HG02870 (cell line): ENCODE measurements at regions not wholly inside any gene's neighbourhood (a gene's known extent, or its start where the extent isn't known, plus 50 kb on each side); places are given as distances from the start of the nearest gene placed in this dataset.
"Not testable (repeated sequence)": the region's sequence is repeated elsewhere in the genome, so short reads cannot be mapped to it uniquely, and the experiment has no call there.

Experiments used
- ATAC-seq: cut with Tn5 transposase; IDR thresholded peaks from one replicate; pipeline ENCODE4 v1.9.1; 2021; ENCODE audit warnings: mild to moderate bottlenecking, moderate library complexity; ENCODE audit not compliant: unreplicated experiment

DNA sequence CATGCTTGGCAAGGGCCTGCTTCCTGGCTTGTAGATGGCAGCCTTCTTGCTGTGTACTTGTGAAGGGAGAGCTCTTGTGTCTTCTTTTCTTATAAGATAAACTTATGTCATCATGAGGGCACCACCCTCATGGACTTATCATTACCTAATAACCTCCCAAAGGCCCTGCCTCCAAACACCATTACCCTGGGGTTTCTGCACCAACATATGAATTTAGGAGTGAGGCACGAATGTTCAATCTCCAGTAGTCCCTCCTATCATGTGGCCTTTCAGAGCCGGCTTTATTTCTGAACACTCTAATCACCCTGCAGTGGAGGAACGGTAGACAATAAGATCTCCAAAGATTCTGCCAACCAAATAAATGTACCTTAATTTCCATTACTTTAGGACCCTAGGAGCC lies 144.3 kb downstream of the ABCC12 start:
- no peak for ATAC-seq

DNA sequence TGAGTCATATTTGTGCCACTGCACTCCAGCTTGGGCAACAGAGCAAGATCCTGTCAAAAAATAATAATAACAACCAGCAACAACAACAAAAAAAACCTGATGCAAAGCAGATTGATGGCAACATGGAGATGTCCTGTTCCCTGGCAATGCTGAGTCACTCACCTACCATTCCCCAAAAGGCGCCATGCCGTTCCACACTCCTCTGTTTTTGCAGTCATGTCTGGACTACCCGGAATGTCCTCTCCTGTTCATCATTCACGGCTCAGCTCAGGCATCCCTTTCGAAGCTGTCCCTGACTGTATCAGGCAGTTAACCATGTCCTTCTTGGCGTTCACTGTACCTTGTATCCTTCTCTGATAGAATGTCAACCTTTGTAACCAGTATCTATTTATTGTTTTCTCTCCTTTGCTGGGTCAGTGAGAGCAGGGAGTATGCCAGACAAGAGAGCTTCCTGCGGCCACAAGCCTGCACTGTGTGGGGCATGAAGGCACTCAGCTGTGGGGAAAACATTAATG lies 147.7 kb downstream of the ABCC12 start:
- ATAC-seq: no peak

DNA sequence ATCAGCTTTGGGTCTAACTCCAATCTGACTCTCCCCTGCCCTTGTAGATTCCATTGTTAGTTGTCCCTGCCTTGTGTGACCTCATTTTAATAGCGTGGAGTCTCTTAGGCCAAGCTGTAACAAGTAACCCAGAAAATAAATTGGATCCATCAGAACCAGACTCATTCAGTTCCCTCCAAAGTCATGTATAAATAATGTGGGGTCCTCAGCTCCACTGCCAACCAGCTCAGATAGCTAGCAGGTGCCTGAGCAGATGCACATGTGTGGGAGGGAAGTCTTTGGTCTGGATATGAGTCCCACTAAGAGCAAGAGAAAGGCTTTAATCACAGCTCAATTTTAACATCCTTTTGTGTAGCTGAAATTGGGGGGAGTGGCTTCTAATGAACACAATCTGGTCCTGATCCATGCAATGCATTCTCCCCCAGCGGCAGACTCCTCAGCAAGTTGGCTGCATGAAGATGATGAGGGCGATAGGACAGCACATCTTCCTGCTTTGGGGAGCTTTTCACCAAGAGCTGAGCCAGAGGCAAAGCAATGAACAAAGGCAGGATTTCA lies 151.6 kb downstream of the ABCC12 start:
- no peak for ATAC-seq

DNA sequence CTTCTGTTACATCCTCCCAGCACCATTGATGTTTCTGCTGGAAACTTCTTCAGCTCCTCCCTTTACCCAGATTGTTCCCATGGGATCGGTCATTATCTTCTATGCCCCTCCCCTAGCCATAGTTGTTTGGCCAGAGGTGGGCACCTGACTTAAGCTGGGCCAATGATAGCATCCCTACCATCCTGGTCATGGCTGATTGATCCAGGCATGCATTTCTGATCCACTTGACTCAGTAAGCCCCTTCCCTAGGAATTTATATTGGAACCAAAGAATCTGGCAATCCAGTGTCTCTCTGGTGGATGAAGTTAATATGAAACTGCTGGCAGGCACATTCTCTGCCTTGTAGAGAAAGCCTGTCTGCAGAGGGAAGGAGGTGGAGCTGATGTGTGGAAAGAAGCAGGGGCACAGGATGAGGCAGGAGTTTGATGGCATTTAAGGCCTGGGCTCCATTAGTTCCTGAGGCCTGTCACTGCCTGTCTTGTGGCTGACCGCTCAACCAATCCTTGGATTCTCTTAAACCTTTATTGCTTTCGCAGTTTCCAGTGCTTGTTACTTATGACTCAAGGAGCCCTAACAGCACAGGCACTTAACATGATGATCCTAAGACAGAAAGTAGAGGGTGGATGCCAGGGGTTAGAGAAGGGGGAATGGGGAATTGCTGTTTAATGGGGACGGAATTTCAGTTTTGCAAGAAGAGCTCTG lies 152.4 kb downstream of the ABCC12 start:
- ATAC-seq: no peak

DNA sequence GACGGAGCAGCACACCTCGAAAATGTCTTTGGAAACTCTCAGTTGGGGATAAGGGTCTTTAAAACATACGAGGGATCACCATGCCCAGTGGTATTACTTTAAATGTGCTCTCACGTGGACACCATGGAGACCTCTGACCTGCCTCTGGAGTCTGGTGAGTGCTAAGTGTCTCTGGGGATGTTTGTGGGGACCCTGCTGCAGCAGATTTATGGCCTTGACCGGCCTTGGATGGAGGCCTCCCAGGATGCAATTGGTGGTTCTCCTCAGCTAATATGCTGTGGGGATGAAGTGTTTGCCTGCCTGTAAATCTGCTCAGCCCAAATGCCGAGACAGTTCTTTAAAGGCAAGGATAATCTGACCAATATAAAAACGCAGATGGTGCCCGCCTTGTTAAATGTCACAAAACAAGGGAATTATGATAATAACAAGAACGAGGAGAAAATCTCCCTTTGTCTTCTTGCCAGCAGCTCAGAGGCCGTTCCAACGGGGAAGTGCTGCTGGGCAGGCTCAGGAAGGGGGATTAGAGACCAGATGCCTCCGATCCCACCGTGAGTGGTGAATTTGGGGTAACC lies 154.4 kb downstream of the ABCC12 start:
- ATAC-seq: no peak

DNA sequence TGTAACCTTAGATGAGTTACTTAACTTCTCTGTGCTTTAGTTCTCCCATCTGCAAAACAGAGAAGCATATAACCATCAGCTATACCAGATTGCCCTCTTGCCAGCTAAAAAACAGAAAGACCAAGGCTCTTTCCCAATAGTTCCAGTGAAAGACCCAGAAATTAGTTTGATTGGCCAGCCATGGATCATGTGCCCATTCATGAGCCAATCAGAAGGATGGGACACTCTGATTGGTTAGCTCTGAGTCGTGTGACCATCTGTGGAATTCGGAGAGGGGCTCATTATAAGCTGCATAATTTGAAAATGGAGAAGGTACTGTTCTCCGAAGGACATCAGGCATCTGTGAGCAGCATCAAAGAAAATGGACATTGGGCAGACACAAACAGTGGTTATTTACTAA lies 155.2 kb downstream of the ABCC12 start:
- no peak for ATAC-seq

DNA sequence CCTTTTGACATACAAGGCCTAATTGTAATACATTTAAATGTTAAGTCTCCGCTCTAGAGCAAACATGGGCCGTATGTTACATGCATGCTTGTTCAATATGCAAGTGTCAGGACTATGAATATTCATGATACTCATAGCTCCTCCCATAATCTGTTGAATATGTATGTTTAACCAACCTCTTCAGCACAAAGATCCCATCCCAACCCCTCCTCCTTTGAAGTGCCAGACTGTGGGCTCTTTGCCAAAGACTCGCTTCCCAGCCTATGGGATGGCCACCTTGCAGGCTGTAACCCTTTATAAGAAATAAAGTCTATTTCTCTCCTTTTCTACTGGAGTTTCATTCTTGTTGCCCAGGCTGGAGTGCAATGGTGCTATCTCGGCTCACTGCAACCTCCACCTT lies 156.2 kb downstream of the ABCC12 start:
- no peak for ATAC-seq

DNA sequence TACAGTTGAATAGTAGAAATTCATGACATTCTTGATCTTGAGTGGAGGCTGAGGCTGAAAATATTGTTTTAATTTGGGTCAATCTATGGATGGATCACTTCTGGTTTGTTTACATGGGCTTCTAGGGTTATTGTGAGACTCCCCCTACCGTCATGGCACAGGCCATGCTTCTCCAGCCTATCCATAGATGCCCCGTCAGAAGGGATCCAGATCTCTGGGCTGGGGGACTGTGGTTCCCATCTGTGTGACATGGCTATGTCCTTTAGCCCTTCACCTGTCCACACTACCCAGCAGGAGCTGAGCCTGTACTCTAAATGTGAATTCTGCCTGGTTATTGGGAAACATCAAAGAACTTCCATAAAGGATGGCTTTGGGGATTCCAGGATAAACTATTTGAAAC lies 160.4 kb downstream of the ABCC12 start:
- no peak for ATAC-seq

DNA sequence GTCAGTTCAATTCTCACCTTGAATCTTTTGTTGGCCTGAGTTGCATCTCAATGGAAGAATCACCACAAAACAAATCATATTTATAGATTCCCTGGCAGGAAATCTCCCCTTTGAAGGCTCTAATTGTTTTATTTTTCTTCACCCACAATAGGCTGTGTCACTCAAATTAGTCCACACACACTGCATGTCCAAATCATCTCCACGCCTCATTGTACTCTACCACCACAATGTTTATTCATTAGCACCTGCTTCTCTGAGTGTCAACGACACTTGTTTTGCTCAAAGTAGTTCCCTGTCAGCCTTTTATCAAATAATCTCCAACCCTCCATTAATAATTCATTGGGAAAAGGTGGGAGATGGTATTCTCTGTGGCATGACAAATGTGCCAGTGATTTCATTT lies 164.3 kb downstream of the ABCC12 start:
- no peak for ATAC-seq

DNA sequence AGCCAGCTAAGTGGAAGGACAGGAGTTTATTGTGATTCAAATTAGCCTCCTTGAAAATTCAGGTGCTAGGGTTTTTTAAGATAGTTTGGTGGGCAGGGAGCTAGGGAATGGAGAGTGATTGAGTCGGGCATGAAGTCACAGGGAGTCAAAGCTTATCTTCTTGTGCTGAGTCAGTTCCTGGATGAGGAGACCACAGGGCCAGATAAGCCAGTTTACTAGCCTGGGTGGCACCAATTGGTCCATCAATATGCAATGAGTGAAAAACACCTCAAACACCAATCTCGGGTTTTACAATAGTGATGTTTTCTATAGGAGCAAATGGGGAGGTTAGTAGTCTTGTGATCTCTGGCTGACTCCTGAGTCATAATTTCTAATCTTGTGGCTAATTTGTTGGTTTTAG lies 165.1 kb downstream of the ABCC12 start:
- no peak for ATAC-seq

DNA sequence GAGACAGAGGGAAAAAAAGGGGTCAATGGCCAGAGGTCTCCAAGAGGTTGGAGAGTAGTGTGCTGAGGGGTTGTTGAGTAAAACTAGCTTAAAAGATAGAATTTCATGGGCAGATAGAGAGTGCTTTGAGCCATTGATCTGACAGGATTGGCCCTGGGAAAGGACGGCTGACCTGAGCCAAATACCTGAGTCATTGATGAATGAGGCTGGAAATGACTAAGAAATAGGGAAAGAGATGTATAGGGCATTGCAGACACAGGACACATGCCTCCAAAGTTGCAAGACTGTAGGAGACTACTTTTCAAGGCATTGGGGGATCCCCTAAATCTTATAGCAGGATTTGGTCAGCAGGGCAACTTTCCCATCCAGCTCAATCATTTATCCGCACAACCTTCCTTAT lies 168.7 kb downstream of the ABCC12 start:
- ATAC-seq: no peak

DNA sequence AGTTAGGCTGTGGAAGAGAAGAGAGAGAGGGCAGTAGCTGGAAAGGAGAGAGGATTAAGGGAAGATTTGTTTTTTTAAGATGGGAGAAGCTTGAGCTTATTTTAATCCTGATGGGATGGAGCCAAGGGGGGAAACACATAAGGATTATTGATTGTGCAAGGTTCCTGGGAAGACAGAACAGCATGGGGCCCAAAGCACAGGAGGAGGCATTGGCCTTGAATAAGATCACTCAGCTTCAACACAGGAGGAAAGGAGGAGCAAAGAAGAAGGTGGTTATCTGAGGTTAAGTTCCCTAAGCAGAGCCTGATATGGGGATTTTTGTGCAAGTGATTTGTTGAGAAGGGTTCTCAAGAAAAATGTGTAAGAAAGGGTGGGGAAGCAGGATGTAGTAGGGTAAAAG lies 169.8 kb downstream of the ABCC12 start:
- no peak for ATAC-seq

DNA sequence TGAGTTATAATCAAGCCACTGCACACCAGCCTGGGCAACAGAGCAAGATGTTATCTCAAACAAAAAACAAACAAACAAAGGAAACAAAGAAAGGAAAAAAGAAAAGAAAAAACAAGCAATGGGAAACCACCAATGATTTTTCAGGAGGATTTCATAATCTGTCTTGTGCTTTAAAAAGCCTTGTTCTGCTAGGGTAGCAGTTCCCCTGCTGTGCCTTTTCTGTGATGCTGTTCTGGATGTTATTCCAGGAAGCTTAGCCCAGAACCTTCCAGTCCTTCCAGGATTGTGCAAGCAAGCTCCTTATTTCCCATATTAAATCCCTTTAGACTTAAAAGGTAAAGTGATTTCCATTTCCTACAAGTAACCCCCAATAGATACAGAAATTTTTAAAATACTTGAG lies 171.1 kb downstream of the ABCC12 start:
- no peak for ATAC-seq

DNA sequence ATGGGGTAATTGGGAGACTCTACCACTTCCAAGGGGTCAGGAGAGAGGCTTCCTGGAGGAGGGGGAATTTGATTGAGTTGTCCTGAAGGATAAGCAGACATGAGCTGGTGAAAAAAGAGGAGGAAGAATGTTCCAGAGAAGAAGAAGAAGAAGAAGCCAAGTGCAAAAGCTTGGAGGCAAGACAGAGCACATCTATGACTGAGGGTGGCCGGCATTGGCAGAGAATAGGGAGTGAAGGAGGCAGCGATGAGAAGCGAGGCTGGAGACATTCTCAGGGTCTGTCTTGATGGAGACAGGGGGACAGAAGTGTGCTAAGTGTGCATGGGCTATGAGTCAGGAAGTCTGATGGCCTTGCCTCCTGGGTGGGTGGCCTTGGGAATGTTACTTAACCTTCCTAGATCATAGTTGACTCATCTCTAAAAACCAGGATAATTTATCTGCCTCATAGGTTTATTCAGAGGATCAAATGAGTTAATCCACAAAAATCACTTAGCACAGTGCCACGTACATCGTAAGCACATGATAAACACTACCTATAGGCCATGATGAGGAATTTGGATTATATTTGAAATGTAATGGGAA lies 171.7 kb downstream of the ABCC12 start:
- ATAC-seq: no peak

DNA sequence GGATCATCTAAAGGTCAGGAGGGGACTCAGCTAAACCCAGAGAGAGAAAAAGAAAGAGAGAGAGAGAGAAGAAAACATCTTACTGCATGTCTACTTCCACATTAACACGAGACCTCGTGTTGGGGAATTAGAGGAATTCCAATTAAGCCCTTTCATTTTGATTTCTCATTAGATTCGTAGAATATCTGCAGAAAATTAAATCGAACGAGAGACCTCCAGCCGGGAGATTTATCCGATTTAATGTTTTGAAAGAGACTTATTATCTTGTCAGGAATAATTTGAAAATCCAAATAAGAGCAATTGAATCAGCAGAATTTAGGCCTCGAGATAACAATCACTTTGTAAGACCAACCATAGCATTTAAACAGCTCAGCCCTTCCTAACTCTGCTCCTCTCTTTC lies 175.6 kb downstream of the ABCC12 start:
- ATAC-seq: no peak

DNA sequence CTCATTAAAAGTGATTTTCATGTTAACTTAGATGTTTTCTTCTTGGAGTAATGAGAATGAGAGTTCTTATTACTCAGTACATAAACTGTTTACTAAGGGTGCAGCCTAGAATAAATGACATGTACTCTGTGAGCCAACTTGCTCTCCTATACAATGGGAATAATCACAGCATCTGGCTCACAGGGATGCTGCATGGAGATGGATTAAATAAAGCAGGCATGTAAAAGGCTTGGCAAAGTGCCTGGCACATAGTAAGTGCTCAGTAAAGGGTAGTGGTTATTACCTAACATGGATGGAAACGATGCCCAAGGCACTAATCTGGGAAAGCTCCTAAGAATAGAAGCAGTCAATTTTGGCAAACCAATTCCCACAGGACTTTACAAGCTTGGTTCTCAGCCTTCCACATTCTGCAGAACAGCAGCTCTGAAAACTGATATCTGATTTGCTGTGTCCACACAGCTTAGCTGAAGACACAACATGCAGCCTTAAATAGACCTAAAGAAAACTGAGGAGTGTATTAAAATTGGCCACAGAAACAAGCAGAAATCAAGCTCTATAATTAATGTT lies 176.1 kb downstream of the ABCC12 start:
- no peak for ATAC-seq

DNA sequence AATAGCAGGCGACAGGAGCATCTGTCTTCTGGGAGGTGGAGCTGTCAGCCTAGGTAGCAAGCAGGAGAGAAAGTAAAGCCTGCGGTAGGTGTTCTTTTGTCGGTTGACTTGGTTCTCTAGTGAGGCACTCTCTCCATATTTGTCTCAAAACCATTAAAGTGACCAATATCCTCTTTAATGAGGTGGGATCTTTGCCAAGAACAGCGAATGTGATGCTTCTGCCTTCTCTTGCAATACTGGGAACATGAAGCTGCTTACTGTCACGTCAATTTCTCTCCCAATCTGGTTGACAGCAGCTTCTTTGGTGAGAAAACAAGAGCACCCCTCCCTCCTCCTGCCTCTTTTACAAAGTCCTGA lies 176.7 kb downstream of the ABCC12 start:
- ATAC-seq: no peak

DNA sequence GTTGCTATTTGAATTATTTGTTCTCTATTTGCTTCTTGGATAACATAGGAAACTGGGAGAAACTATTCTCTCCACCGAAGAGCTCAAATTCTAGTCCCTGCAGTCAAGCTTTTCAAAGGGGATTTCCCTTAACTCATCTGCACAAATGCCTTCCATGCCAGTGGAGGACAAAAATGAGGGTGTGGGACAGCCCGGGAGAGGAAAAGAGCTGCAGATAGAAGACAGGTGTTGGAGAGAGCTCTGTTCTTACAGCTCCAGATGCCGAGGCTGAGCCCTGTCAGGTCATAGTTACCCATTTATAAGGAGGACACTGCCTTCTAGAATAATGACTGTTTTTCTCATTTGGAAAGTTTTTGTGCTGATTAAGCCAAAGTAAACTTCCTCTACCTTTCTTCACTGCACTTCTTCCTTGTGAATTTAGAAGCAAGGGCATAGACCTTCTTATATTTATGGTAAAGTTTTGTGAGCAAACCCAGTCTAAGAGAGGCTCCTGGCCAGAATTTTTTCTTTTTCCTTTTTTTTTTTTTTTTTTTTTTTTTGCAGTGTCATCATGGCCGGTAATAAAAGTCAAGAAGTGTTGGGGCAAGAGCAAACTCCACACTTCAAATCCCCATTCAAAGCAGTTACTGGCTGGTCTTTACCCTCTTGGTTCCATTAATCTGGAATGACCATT lies 177.2 kb downstream of the ABCC12 start:
- ATAC-seq: no peak

DNA sequence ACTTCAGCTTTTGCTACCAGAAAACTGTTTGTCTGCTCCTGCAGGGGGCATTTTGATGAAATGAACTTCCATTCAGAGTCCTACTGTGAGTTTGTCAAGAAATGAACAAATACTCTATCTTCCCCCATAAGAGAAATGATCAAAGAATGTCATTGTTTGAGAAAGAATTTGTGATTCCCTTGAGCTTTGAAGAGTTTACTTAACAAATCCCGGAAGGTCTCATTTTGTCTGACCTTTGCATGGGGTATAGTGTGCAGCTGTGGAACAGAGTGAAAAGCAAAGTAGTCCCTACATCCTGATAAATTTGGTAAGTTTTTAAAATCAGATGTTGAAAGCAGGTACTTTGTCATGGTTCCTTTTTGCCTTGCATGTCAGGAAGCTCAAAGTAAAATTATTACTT lies 178.0 kb downstream of the ABCC12 start:
- ATAC-seq: no peak

DNA sequence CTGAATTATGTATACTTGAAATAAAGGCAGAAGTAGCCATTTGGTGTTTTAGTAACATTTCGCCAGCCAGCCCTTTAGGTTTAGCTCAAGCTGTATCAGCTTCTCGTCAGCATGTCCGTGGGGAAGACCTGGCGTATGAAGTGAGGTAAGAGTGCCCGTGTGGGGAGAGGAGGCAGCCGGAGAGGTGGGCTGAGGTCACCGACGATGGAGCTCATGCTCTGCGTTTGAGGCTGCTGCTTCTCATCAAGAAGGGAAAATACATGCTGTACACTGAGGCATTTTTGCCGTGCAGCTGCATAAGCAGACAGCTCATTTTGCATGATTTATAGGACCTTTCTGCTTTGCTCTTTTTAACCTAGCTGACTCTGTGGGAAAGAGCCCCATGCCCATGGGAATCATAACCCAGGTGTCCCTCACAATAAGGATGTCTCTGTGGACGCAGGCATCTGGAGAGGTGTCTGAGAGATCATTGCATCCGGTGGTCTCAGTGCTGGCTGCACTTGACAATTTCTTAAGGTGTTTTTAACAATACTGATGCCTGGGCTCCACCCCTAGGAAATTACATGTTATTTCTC lies 179.1 kb downstream of the ABCC12 start:
- ATAC-seq: no peak

DNA sequence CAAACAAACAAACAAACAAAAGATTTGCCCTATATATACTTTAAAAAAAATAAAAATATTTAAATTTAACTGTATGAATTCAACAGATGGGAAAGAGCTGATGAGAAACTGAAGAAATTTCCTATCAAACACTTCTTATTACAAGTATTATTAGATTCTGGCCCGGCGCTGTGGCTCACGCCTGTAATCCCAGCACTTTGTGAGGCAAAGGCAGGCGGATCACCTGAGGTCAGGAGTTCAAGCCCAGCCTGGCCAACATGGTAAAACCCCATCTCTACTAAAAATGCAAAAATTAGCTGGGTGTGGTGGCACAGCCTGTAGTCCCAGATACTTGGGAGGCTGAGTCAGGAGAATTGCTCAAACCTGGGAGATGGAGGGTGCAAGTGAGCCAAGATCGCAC lies 180.8 kb downstream of the ABCC12 start:
- not testable (repeated sequence) for ATAC-seq
